ENCODE measurements at regions not wholly inside any gene's neighbourhood (a gene's known extent, or its start where the extent isn't known, plus 50 kb on each side); places are given as distances from the start of the nearest gene placed in this dataset.

GRCh38 chr5:61842840-61843239 lies 463.2 kb upstream of the KIF2A start:
- TF ChIP-seq POLR2A (IDR thresholded peaks at IDR 0.05) (no peak), CTCF (IDR thresholded peaks at IDR 0.05) (no peak)
